NOMO-1 treated with dmso at 0.1 percent for 144 hours (cell line): ENCODE measurements at regions not wholly inside any gene's neighbourhood (a gene's known extent, or its start where the extent isn't known, plus 50 kb on each side); places are given as distances from the start of the nearest gene placed in this dataset.

Experiments used
- DNase-seq: peaks from one replicate; lab custom pipeline; 2025; ENCODE audit not compliant: unreplicated experiment; lab: John Stamatoyannopoulos, UW

GRCh38 chr4:30930276-30930675, 210.1 kb downstream of the PCDH7 start:
- no peak for DNase-seq

DNA sequence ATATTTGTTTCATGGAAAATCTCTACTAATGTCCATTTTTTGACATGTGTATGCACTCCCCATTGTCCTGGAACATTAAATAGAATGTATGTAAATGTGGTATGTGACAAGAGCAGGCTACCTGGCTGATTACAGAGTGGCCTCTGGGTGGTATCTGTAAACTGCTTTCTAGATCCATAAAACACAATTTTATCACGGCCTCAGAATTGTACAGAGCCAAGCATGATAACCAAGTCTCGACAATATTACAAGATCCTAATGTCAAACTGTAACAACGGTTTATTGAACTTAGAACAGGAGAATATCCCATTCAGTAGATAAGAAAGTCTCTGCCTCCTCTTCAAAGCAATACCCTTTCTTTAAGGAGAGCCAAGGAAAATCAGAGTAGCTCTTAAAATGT, 212.4 kb downstream of the PCDH7 start:
- DNase-seq = no peak

DNA sequence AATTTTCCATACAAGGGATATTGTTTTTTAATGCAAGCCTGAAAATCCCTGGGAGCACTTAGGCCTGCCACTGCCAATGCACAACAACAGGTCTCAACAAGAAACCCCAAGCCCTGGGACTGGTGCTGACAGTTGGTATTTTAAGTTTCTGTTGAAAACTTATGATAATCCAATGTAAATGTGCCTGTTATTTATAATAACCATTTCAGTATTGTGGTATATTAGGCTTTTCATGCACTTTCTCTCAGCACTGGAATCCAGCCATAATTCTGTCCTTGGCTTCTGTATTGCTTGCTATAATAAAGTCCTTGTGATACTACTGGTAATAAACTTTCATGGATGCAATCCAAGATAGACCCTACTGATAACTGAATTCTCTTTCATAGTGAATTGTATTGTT, 218.9 kb downstream of the PCDH7 start:
- DNase-seq = no peak

DNA sequence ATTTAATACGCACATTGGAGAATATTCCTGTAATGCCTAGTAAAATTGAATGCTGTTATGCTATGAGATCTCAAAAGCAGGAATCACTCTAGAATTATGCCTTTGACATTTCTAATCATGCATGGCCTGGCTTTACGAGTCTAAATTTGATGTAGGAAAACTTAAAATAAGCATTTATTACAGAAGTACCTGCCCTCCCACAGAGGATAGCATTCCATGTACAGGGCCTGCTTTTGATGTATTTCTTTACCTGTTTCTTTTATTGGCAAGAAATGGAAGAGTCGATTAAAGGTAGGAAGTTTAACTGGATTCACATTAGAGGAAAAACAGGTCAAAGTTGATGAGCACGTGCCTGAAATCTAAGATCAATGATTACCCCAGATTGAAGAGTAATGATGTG, 219.5 kb downstream of the PCDH7 start:
- DNase-seq = no peak

GRCh38 chr4:30941641-30942040, 221.5 kb downstream of the PCDH7 start:
- no peak for DNase-seq

- no peak for DNase-seq
These were observed 223.2 kb downstream of the PCDH7 start for GRCh38 chr4:30943356-30943755.

GRCh38 chr4:30945586-30945985, 225.4 kb downstream of the PCDH7 start:
- no peak for DNase-seq

DNA sequence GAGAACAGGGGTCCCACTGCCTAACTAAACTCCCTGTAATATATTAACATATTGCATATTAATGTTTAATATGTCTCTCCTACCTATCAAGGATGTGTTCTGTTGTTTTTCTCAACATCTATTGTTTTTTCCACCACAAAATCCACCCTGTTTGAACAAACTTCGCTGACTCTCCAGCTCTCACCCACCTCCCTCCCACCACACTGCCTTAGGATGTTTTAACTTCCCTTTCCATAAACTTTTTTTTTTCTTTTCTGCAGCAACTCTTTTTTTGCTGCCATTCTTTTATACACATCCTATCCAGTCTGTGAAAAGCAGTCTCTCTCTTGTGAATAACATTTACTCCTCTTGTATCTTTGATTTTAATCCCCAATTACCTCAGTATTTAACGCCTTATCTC, 226.1 kb downstream of the PCDH7 start:
- DNase-seq = no peak

DNA sequence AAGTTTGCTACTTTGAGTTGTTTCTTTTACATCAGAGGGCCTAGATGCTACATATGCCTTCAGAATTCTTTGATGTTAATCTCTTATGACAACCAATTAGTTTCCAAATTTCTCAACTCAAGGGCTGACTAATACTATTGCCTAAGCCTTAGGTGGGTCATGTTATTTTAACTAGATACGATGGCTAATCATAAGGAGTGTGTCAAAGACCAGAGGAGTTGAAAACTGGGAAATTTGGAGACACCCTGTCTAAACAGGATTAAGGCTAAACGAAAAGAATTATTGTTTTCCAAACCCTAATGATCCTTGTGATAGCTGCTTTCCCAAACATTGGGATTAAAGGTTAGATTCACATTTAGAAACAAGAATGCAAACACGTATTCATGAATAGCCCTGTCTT, 228.5 kb downstream of the PCDH7 start:
- DNase-seq = no peak

GRCh38 chr4:30950737-30951136, 230.6 kb downstream of the PCDH7 start:
- DNase-seq = no peak

DNA sequence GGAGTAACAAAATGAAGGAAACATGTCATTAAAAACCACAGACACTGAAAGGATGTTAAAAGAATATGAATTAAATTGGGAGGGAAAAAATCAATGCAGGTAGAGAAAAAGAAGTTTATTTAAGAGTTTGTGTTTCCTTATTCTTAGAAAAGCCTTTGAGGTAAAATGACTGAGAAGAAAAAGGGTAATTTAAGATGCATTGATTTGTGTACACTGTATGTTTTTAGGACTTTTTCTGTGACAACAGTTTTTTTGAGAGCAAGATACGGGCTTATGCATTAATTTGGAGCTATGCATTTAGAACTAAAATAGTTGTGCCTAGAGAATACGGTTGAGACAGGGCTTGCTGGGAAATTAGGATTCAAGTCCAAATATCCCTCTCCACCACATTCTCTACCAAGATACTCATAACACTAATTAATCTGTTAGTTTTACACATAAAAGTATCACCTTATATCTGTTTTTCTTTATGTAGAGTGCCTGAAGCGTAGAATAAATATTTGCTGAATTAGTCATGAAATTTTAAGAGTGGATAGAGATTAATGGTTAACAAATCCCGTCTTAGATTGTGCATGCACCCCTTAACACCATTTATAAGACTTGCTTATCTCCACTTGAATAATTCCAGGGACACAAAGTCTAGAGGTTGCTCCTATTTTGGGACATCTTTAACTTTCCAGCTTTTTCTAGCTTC, 232.5 kb downstream of the PCDH7 start:
- DNase-seq = no peak

DNA sequence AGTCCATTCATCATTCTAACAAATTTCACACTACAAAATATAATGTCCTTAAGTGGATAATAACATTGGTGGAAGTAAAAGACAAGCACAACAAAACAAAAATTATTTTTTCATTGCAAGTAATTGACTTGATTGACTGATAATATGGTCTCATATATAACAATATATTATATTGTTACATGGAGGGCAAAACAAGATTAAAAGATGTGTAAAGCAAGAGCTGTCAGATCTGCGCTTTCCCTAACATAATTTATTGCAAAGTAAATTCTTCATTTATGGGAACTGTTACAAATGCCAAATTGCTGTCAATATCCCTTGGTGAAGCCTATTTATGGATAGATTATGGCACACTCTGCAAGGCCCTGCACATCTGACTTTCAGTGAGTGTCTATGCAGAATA, 233.6 kb downstream of the PCDH7 start:
- DNase-seq = no peak

- no peak for DNase-seq
These were observed 236.7 kb downstream of the PCDH7 start for GRCh38 chr4:30956916-30957315.

DNA sequence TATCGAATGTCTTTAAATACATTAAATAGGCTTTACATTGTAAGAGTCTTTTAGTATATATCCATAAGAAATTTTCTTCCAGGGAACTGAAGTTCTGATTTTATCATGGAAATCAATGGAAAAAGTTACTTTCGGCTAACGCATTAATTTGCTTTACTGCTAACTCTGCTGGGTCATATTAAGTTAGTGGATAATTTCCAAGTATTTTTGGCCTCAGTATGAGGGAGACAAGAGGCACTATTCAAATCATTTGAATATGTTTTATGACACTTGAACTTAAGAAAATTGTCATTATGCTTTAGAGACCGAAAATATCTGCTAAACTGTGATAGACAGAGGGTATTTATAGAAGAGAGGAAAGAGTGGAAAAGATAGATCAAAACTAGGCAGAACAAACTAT, 237.5 kb downstream of the PCDH7 start:
- DNase-seq = no peak

- no peak for DNase-seq
These were observed 239.8 kb downstream of the PCDH7 start for GRCh38 chr4:30959781-30960485.

DNA sequence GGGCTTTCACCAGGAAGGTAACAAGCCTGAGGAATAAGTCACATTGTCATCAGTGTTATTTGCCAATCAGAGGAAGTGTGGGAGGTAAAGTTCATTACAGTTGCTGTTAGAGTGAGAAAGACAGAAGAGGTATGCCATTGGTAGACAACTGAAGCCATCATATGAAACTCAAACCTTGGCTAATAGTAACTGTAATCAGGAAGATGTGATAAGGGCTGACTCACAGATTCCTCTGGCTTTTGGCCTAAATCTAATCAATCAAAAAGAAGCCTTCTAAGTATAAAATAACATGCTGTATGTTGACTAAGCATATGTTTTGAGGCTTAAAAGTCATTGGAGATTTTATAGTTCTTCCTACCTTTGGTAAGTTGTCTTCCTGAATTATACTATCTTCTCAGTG, 242.8 kb downstream of the PCDH7 start:
- DNase-seq = no peak

DNA sequence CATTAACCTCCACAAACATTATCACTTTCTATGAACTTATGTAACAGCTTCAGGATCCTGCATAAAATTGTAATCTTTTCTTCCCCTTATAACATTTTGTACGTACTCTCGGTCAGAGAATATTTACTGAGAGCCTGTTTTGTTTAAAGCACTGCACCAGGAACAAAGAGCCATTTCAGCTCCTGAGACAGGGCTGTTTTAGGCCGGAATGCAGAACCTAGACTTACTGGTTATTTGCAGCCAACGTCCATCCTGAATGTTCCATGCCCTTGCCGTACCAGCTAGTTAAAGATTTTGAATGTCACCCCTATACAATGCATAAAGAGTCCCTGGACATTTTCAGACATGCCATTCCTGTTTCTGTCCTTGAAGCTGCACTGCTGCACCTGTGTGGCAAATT, 248.8 kb downstream of the PCDH7 start:
- no peak for DNase-seq

DNA sequence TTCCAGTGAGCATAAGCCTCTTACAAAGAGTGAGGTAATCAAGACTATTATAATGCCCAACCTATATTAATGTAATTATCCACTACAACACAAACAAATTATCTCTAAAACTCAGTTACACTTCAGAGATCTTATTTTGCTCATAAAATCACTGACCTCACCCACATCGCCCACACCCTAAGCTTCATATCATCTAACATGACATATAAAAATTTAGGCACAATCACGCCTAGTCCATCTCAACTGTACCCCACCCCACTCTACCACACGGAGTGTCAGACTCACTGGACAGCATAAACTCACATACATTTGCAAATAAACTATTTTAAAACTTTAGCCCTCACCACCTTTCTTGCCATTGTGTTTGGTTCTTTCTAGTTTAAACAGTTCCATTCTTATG, 252.4 kb downstream of the PCDH7 start:
- no peak for DNase-seq

GRCh38 chr4:30973993-30974392, 253.8 kb downstream of the PCDH7 start:
- DNase-seq = no peak

DNA sequence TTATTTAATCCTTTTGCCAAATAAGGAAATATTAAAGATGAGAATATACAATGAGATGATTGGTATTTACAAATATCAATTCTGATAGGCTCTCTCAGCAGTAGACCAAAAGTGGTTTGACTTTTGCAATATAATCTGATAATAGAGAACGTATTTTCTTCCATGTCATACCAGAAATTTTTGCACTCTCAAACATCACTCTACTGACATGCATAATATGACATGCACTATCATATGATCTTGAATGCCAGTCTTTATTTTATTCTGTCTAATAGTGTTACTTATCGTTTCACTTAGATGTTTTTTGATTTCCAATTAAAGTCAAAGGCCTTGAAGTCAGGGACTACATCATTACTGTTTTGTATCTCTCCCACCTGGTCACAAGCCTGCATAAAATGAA, 259.2 kb downstream of the PCDH7 start:
- no peak for DNase-seq

- no peak for DNase-seq
These were observed 269.3 kb downstream of the PCDH7 start for GRCh38 chr4:30989508-30989907.

- DNase-seq = no peak
These were observed 276.7 kb downstream of the PCDH7 start for GRCh38 chr4:30996841-30997240.

GRCh38 chr4:31005037-31005436, 284.9 kb downstream of the PCDH7 start:
- no peak for DNase-seq
